OCI-LY7 (cell line): ENCODE measurements at regions not wholly inside any gene's neighbourhood (a gene's known extent, or its start where the extent isn't known, plus 50 kb on each side); places are given as distances from the start of the nearest gene placed in this dataset.

Experiments used
- BruUV-seq: library from RNA; stranded (reverse); fragments of 400-500 nt; replicated peaks from 2 replicates; lab custom pipeline; 2021; lab: Mats Ljungman, UMichigan
- CTCF ChIA-PET: fragments of 300-600 bp; sonication (Branson Sonifier 250); formaldehyde crosslinking; loops from one replicate; lab custom pipeline; 2022; ENCODE audit warnings: antibody characterized with exemption; ENCODE audit not compliant: unreplicated experiment; lab: Charles Lee
- POLR2A ChIA-PET: fragments of 300-600 bp; sonication (Branson Sonifier 250); formaldehyde crosslinking; loops from one replicate; lab custom pipeline; 2022; ENCODE audit warnings: antibody characterized with exemption; lab: Charles Lee
- DNase-seq: peaks from one replicate; pipeline ENCODE4 v3.0.0-alpha.2; 2015; ENCODE audit warnings: low spot score
- H2AFZ ChIP-seq: fragments of 200-600 bp; sonication (generic), shearing (Covaris generic); 2 replicates; pipeline ENCODE4 v1.6.1; 2014; ENCODE audit warnings: mild to moderate bottlenecking, antibody characterized with exemption, low read length, moderate library complexity
- H3K27ac ChIP-seq: fragments of 200-600 bp; sonication (generic); 2 replicates; pipeline ENCODE4 v1.5.1; 2014; ENCODE audit warnings: mixed run types, low read depth, mild to moderate bottlenecking, moderate library complexity, low read length, inconsistent platforms; ENCODE audit not compliant: poor library complexity, severe bottlenecking
- H3K36me3 ChIP-seq: fragments of 200-600 bp; sonication (generic); 2 replicates; pipeline ENCODE4 v1.6.1; 2014; ENCODE audit warnings: mild to moderate bottlenecking, antibody characterized with exemption, low read length, moderate library complexity, mixed read lengths; ENCODE audit not compliant: insufficient read depth
- H3K4me1 ChIP-seq: fragments of 200-600 bp; sonication (generic); 2 replicates; pipeline ENCODE4 v1.5.1; 2014; ENCODE audit warnings: mild to moderate bottlenecking, low read length; ENCODE audit not compliant: insufficient read depth, poor library complexity, severe bottlenecking
- H3K4me2 ChIP-seq: fragments of 200-600 bp; sonication (generic); 2 replicates; pipeline ENCODE4 v1.6.1; 2014; ENCODE audit warnings: mild to moderate bottlenecking, low read length
- H3K4me3 ChIP-seq: fragments of 200-600 bp; sonication (generic); 2 replicates; pipeline ENCODE4 v1.5.1; 2014; ENCODE audit warnings: mild to moderate bottlenecking, low read depth, low read length; ENCODE audit not compliant: poor library complexity, severe bottlenecking
- H3K79me2 ChIP-seq: fragments of 200-600 bp; sonication (generic); 2 replicates; pipeline ENCODE4 v1.6.1; 2016; ENCODE audit warnings: low read depth, mild to moderate bottlenecking, low read length, moderate library complexity, mixed read lengths; ENCODE audit not compliant: insufficient read depth
- H3K9me2 ChIP-seq: fragments of 200-600 bp; sonication (generic); 2 replicates; pipeline ENCODE4 v1.6.1; 2016; ENCODE audit warnings: mild to moderate bottlenecking, low read length, mixed read lengths; ENCODE audit not compliant: insufficient read depth
- H3K9me3 ChIP-seq: fragments of 200-600 bp; sonication (generic); 2 replicates; pipeline ENCODE4 v1.6.1; 2014; ENCODE audit warnings: mild to moderate bottlenecking, mixed run types, low read length, mixed read lengths
- H4K20me1 ChIP-seq: fragments of 200-600 bp; sonication (generic); 2 replicates; pipeline ENCODE4 v1.6.1; 2014; ENCODE audit warnings: mild to moderate bottlenecking, antibody characterized with exemption, low read length, moderate library complexity, mixed read lengths; ENCODE audit not compliant: insufficient read depth
- CTCF ChIP-seq: fragments of 200-600 bp; sonication (generic); conservative IDR thresholded peaks from 2 replicates; pipeline ENCODE4 v1.5.1; 2014; ENCODE audit warnings: mild to moderate bottlenecking, antibody characterized with exemption, low read length, moderate library complexity, mixed read lengths
- EZH2phosphoT487 ChIP-seq: fragments of 200-600 bp; sonication (generic); IDR thresholded peaks from 2 replicates; pipeline ENCODE4 v1.6.1; 2018; ENCODE audit warnings: low read depth, borderline replicate concordance, mild to moderate bottlenecking, mixed run types, antibody characterized with exemption, low read length, moderate library complexity, mixed read lengths
- intact Hi-C: fragments of 100-400 bp; cut with micrococcal nuclease; formaldehyde crosslinking; loops from one replicate; pipeline ENCODE4 v1.10.0; 2022; ENCODE audit not compliant: unreplicated experiment

GRCh38 chr7:81492910-81493309 lies 276.9 kb downstream of the HGF start:
- Histone ChIP-seq H4K20me1 (no peaks in the 10 kb centered on the region), H3K36me3 (no peaks in the 10 kb centered on the region), H3K27ac (no peak overlapping the region), H3K4me3 (no peak overlapping the region), H3K4me2 (no peak overlapping the region), H2AFZ (no peak overlapping the region), H3K9me2 (no peaks in the 10 kb centered on the region), H3K4me1 (no peaks in the 10 kb centered on the region), H3K79me2 (no peaks in the 10 kb centered on the region), H3K9me3 (no peaks in the 10 kb centered on the region)
- no TSS peak for BruUV-seq
- intact Hi-C loops = loop anchor here (10.0 kb wide), 1 partner anchor 992 kb away; no protein-coding TSS in a partner anchor
- DNase-seq = no peak
- ChIA-PET POLR2A (interaction anchor here (0.7 kb wide), 1 partner anchor 550 kb away, joined by 3 read pairs; no protein-coding TSS in a partner anchor), CTCF (no interaction called here)
- TF ChIP-seq CTCF (no peak), EZH2phosphoT487 (no peak)

GRCh38 chr7:81492240-81492639 lies 277.6 kb downstream of the HGF start:
- POLR2A ChIA-PET = no interaction called here
- intact Hi-C loops = loop anchor here (10.0 kb wide), 1 partner anchor 993 kb away; no protein-coding TSS in a partner anchor
- no TSS peak for BruUV-seq

More at GRCh38 chr7:81492240-81492639, 277.6 kb downstream of the HGF start:
- H3K36me3 ChIP-seq = no peaks in the 10 kb centered on the region
- H3K9me3 ChIP-seq = no peaks in the 10 kb centered on the region
- no peak overlapping the region for H3K4me2 ChIP-seq
- no peaks in the 10 kb centered on the region for H3K4me1 ChIP-seq
- H2AFZ ChIP-seq = no peak overlapping the region
- CTCF ChIA-PET = no interaction called here
- no peak for DNase-seq
- H3K4me3 ChIP-seq = no peak overlapping the region
- TF ChIP-seq CTCF = no peak
- no peak for TF ChIP-seq EZH2phosphoT487
- H3K27ac ChIP-seq = no peak overlapping the region
- no peaks in the 10 kb centered on the region for H3K79me2 ChIP-seq
- H4K20me1 ChIP-seq = no peaks in the 10 kb centered on the region
- H3K9me2 ChIP-seq = no peaks in the 10 kb centered on the region
